ENCODE measurements at regions not wholly inside any gene's neighbourhood (a gene's known extent, or its start where the extent isn't known, plus 50 kb on each side); places are given as distances from the start of the nearest gene placed in this dataset.

GRCh38 chr11:91209306-91209705 is 986.5 kb upstream of the CHORDC1 start:
- TF ChIP-seq CTCF (conservative IDR thresholded peaks at IDR 0.05 in 1 of 2, IDR thresholded peaks at IDR 0.05 in 1 of 2; ENCODE audit: extremely low read depth in 1 of 2, insufficient read depth in 1 of 2, low read depth in 1 of 2, low read length in 2 of 2) (no peak), EZH2 (IDR thresholded peaks at IDR 0.05; ENCODE audit: borderline replicate concordance, low read length) (no peak)
